Spinal cord (tissue), 10 donors: ENCODE measurements at regions not wholly inside any gene's neighbourhood (a gene's known extent, or its start where the extent isn't known, plus 50 kb on each side); places are given as distances from the start of the nearest gene placed in this dataset. TPM values are rescaled to one million over a fixed set of nuclear protein-coding genes. Genes with fewer than 3 reads are reported as not detected.

Experiments used
- DNase-seq, 6 donors: peaks; one replicate each; pipeline versions ENCODE4 v3.0.0 to v3.0.0-alpha.2; 2013 to 2015; ENCODE audit warnings: low spot score in 6 of 6, low read depth in 4 of 6
- H3K27ac ChIP-seq: one replicate; pipeline ENCODE4 v1.5.1; 2013; ENCODE audit warnings: low read depth, low read length, control low read depth
- H3K27me3 ChIP-seq: one replicate; pipeline ENCODE4 v1.6.1; 2013; ENCODE audit warnings: low read length; ENCODE audit not compliant: control insufficient read depth, insufficient read depth
- H3K36me3 ChIP-seq: one replicate; pipeline ENCODE4 v1.6.1; 2013; ENCODE audit warnings: low read length; ENCODE audit not compliant: control insufficient read depth, insufficient read depth
- H3K4me1 ChIP-seq: one replicate; pipeline ENCODE4 v1.6.1; 2013; ENCODE audit warnings: low read length; ENCODE audit not compliant: control insufficient read depth, insufficient read depth
- H3K4me3 ChIP-seq: one replicate; pipeline ENCODE4 v1.5.1; 2013; ENCODE audit warnings: low read depth, low read length, control low read depth
- H3K9me3 ChIP-seq: one replicate; pipeline ENCODE4 v1.6.1; 2013; ENCODE audit warnings: low read length; ENCODE audit not compliant: control insufficient read depth, insufficient read depth
- WGBS: methylation state at CpG from one replicate; pipeline ENCODE4 v1.1.5; 2013; ENCODE audit warnings: missing lambda C conversion rate; ENCODE audit not compliant: insufficient coverage; 5-methylcytosine and 5-hydroxymethylcytosine counted together
- small RNA-seq: library from RNA; depleted of rRNA; stranded (forward); fragments of <200 nt; gene quantifications from one replicate; pipeline ENCODE3, GENCODE V24; 2014; ENCODE audit warnings: low replicate concordance
- donor health status: healthy.

DNA sequence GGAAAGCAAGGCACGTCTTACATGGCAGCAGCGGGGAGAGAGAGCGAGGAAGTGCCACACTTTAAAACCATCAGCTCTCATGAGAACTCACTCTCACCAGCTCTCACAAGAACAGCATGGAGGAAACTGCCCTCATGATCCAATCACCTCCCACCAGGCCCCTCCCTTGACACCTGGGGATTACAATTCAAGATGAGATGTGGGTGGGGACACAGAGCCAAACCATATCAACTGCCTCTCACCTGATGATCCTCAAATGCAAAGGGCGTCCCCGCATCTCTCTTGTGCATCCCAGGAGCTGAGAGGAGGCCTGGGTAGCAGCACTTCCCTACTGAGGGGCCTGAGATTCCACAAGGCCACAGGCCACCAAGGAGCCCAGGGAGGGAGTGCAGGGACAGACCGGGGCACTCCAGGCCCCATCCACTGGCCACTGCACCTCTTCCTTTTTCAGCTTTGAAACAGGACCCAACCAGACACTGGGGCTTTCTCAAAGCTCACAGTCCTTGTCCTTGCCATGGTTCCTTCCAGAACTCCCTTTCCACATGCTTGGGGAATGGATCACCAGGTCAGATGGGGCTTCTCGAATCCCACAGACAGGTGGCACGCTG is 54.5 kb upstream of the IL17B start:
- no peaks in the 10 kb centered on the region for H3K9me3 ChIP-seq

DNA sequence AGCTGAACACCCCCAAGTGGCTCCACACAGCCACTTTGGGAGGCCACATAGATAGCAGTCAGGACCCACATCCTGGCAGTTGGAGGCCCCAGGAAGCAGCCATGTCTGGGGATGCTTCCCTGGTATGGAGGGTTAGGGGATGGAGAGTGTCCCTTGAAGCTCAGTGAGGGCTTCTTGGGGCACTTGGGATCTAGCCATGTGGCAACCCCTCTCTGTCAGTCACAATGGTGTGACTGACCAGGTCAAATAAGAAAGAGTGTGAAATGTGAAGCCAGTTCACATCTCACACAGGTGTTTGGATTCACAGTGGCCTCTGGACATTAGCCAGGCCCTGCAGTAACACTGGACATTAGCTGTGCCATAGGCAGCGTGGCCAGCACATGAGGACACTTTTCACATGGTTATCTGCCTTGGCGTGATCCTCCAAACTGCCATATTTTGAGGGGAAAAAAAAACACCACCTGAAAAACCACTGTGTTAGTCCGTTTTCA is 53.9 kb upstream of the IL17B start:
- Histone ChIP-seq H3K4me1 (peaks cover 4% of the 10 kb centered on the region), H3K9me3 (no peaks in the 10 kb centered on the region), H3K4me3 (no peak overlapping the region), H3K27me3 (no peaks in the 10 kb centered on the region), H3K27ac (no peak overlapping the region), H3K36me3 (no peaks in the 10 kb centered on the region)
- no peak for DNase-seq
- 76% methylated on average over 2 of the region's 3 CpGs for WGBS

More for the DNA sequence above, 54.5 kb upstream of the IL17B start:
- no peaks in the 10 kb centered on the region for H3K36me3 ChIP-seq
- peaks cover 4% of the 10 kb centered on the region for H3K4me1 ChIP-seq
- no peaks in the 10 kb centered on the region for H3K27me3 ChIP-seq
- 84% methylated on average over 3 of the region's 8 CpGs for WGBS
- H3K27ac ChIP-seq = no peak overlapping the region
- DNase-seq = no peak
- H3K4me3 ChIP-seq = no peak overlapping the region

GRCh38 chr5:149432376-149432775 is 53.3 kb upstream of the IL17B start:
- H3K27ac ChIP-seq = no peak overlapping the region
- peaks cover 4% of the 10 kb centered on the region for H3K4me1 ChIP-seq
- no peaks in the 10 kb centered on the region for H3K9me3 ChIP-seq
- 96% methylated on average over 5 of the region's 7 CpGs for WGBS
- H3K4me3 ChIP-seq = no peak overlapping the region
- DNase-seq = no peak
- H3K36me3 ChIP-seq = no peaks in the 10 kb centered on the region
- no peaks in the 10 kb centered on the region for H3K27me3 ChIP-seq

DNA sequence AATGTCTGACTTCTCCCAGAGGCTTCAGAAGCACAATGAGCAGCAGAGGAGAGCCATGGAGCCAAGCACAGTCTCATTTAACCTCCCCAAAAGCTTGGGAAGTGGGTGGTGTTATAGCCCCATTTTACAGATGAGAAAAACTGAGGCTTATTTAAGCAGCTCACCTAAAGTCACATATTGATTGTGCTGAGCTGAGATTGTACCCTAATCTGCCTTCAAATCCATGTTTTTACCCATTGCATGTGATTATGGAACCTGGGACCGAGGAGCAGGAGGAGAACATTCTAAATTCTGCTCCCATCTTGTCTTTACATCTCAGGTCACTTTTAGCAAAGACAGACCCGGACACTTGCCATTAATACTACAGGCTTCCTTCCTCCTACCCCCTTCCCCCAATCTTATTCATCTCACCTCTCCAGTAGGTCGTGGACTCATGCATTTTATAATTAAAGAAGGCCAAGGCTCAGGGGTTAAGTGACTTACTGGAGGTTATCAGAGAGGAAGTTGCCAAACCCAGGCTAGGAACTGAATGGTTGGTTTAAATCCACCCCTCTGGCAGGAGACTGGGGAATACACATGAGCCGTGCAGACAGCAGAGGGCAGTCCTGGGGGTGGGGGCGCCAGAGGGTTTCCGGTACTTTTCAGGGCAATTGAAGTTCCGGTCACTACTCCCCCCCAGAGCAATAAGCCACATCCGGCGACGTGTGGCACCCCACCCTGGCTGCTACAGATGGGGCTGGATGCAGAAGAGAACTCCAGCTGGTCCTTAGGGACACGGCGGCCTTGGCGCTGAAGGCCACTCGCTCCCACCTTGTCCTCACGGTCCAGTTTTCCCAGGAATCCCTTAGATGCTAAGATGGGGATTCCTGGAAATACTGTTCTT is 51.0 kb upstream of the IL17B start:
- no peak overlapping the region for H3K4me3 ChIP-seq
- peaks cover 4% of the 10 kb centered on the region for H3K4me1 ChIP-seq
- no peaks in the 10 kb centered on the region for H3K9me3 ChIP-seq
- 68% methylated on average over 13 of the region's 15 CpGs for whole genome bisulfite sequencing
- no peaks in the 10 kb centered on the region for H3K36me3 ChIP-seq
- no peaks in the 10 kb centered on the region for H3K27me3 ChIP-seq
- H3K27ac ChIP-seq = no peak overlapping the region
- DNase-seq = no peak

Small RNA genes lying in the stretch of these regions (small RNA-seq; reads per million reads assigned to genes)
- gene MIR145 = not detected
